ENCODE measurements at regions not wholly inside any gene's neighbourhood (a gene's known extent, or its start where the extent isn't known, plus 50 kb on each side); places are given as distances from the start of the nearest gene placed in this dataset.

DNA sequence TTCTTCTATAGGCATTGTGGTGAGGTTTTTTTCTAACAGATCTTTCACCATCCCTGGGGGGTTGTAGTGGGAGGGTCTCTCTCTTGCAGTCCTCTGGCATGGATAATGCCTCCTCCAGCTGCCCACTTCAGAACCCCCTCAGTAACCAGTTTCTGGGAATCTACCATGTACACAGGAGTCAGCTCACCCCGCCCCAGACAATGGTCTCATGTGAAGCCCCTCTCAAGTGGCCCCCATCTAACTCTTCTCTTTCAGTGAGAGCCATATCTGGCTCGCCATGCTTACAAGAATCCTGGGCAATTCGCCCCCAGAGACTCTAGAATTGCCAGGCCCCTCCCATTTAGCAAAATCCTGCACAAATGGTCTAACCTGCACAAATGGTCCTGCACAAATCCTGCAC is 144.4 kb upstream of the FSTL4 start:
- H3K36me3 Mint-ChIP-seq: no peaks in the 10 kb centered on the region
- peaks cover 0 to 2% of the 10 kb centered on the region in 2 donors for H3K9me3 Mint-ChIP-seq
- H3K4me1 Mint-ChIP-seq: peaks cover 11 to 29% of the 10 kb centered on the region in 2 donors
- ATAC-seq (replicated peaks): no peak
- no peak overlapping the region for H3K4me3 Mint-ChIP-seq
- no peak for DNase-seq
- peaks cover 15 to 17% of the 10 kb centered on the region in 2 donors for H3K27me3 Mint-ChIP-seq
- no peak overlapping the region for H3K27ac Mint-ChIP-seq

GRCh38 chr5:133756036-133756435 is 143.7 kb upstream of the FSTL4 start:
- Mint-ChIP-seq H3K36me3 (no peaks in the 10 kb centered on the region), H3K27me3 (peaks cover 15 to 17% of the 10 kb centered on the region in 2 donors)
- no peak for ATAC-seq (replicated peaks)

GRCh38 chr5:133754575-133755169 is 142.3 kb upstream of the FSTL4 start:
- Mint-ChIP-seq H3K4me3 (no peak overlapping the region), H3K4me1 (peaks cover 5 to 20% of the 10 kb centered on the region in 2 donors), H3K36me3 (no peaks in the 10 kb centered on the region), H3K27me3 (peaks cover 15 to 17% of the 10 kb centered on the region in 2 donors), H3K27ac (no peak overlapping the region), H3K9me3 (peaks cover 0 to 2% of the 10 kb centered on the region in 2 donors)
- ATAC-seq (replicated peaks) (peak; percentile 75 to 77), DNase-seq (peak; percentile 35)

More at GRCh38 chr5:133756036-133756435, 143.7 kb upstream of the FSTL4 start:
- no peak overlapping the region for H3K4me3 Mint-ChIP-seq
- peaks cover 11 to 29% of the 10 kb centered on the region in 2 donors for H3K4me1 Mint-ChIP-seq
- no peak overlapping the region for H3K27ac Mint-ChIP-seq
- peaks cover 0 to 2% of the 10 kb centered on the region in 2 donors for H3K9me3 Mint-ChIP-seq
- no peak for DNase-seq

- peaks cover 15 to 17% of the 10 kb centered on the region in 2 donors for H3K27me3 Mint-ChIP-seq
- no peaks in the 10 kb centered on the region for H3K36me3 Mint-ChIP-seq
- H3K9me3 Mint-ChIP-seq: peaks cover 0 to 2% of the 10 kb centered on the region in 2 donors
- peaks cover 5 to 22% of the 10 kb centered on the region in 2 donors for H3K4me1 Mint-ChIP-seq
- ATAC-seq (replicated peaks) (no peak), DNase-seq (no peak)
- no peak overlapping the region for H3K4me3 Mint-ChIP-seq
- H3K27ac Mint-ChIP-seq: no peak overlapping the region
These were observed 141.5 kb upstream of the FSTL4 start for GRCh38 chr5:133753856-133754255.

DNA sequence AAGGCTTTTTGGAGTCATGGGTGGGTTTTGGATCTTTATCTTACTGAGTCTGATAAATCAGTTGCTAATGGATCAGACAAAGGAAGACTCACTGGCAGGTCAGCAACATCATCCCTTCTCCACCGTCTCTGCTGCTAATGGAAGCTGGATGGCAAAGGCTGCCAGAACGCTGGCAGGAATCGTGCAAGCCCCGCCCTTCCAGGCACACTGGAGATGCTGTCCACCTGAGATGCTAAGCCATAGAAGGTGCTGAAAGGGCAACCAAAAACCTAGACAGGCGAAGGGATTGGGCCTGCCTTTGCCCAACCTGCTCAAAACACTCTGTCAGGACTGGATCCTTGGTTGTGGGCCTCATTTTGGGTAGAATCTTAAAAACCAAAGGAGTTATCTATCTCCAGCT is 139.5 kb upstream of the FSTL4 start:
- DNase-seq (no peak), ATAC-seq (replicated peaks) (no peak)
- Mint-ChIP-seq H3K27ac (no peak overlapping the region), H3K4me3 (no peak overlapping the region), H3K4me1 (peaks cover 5 to 22% of the 10 kb centered on the region in 2 donors), H3K36me3 (no peaks in the 10 kb centered on the region), H3K27me3 (peaks cover 15 to 17% of the 10 kb centered on the region in 2 donors), H3K9me3 (peaks cover 0 to 2% of the 10 kb centered on the region in 2 donors)

- DNase-seq (no peak), ATAC-seq (replicated peaks) (no peak)
- H3K27ac Mint-ChIP-seq: no peak overlapping the region
- peaks cover 5 to 22% of the 10 kb centered on the region in 2 donors for H3K4me1 Mint-ChIP-seq
- H3K4me3 Mint-ChIP-seq: no peak overlapping the region
- H3K9me3 Mint-ChIP-seq: peaks cover 0 to 2% of the 10 kb centered on the region in 2 donors
- H3K36me3 Mint-ChIP-seq: no peaks in the 10 kb centered on the region
- H3K27me3 Mint-ChIP-seq: peaks cover 15 to 17% of the 10 kb centered on the region in 2 donors
These were observed 139.1 kb upstream of the FSTL4 start for GRCh38 chr5:133751421-133751820.

GRCh38 chr5:133750856-133751255 is 138.5 kb upstream of the FSTL4 start:
- Mint-ChIP-seq H3K27ac (no peak overlapping the region), H3K36me3 (no peaks in the 10 kb centered on the region), H3K4me1 (peaks cover 5 to 19% of the 10 kb centered on the region in 2 donors), H3K27me3 (peaks cover 13% of the 10 kb centered on the region in 2 donors), H3K9me3 (peaks cover 0 to 2% of the 10 kb centered on the region in 2 donors), H3K4me3 (no peak overlapping the region)
- no peak for ATAC-seq (replicated peaks)
- DNase-seq: no peak

DNA sequence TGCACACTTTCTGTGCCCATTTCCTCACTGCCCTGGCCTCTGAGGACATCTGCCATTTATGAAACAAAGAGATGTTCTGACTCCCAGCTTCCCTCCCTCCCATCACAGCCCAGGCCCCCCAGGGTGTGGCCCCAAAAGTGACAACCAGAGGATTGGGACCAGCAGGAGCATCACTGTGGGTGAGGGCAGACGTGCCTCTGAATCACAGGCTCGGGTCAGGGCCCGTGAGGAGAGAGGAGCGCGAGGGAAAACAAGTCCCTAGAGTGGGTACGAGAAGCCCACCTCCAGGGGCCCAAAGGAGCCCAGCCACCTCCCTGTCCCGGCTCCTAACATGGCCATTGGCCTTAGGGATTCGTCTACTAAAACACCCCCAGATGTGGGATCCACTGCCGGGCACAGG is 138.0 kb upstream of the FSTL4 start:
- no peak for ATAC-seq (replicated peaks)

DNA sequence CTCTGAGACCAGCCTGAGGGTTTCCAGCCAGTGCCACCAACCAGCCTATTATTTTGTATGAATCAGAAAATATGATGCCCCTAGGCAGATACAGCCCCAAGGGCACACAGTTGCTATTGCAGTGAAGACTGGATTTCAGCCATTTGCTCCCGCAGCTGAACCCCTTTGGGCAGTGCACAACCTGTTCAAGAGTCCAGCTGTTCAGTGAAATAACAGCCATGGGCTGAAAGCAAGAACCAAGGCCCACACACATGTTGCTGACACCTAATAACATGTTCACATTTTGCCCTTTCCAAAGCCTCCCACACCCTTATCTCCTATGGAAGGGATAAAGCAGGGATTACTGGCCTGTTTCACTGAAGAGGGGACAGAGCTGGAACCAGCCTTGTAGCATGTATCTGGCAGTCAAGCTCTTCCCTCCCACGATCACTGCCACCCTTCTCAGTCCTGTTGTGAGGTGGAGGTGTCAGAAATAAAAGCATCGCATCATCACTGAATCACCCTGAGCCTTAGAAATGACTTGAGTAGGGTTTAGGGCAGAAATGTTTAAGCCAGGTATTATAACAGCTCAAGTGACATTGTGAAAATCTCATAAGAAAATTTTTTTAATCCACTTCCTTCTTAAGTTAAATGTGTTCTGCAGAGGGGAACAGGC is 137.1 kb upstream of the FSTL4 start:
- DNase-seq (no peak), ATAC-seq (replicated peaks) (peak; percentile 45 to 72)
- no peaks in the 10 kb centered on the region for H3K9me3 Mint-ChIP-seq
- no peak overlapping the region for H3K27ac Mint-ChIP-seq
- peaks cover 4 to 9% of the 10 kb centered on the region in 2 donors for H3K4me1 Mint-ChIP-seq
- no peaks in the 10 kb centered on the region for H3K27me3 Mint-ChIP-seq
- H3K36me3 Mint-ChIP-seq: no peaks in the 10 kb centered on the region
- H3K4me3 Mint-ChIP-seq: no peak overlapping the region

More for the DNA sequence above, 138.0 kb upstream of the FSTL4 start:
- Mint-ChIP-seq H3K27ac (no peak overlapping the region), H3K36me3 (no peaks in the 10 kb centered on the region), H3K4me3 (no peak overlapping the region), H3K4me1 (peaks cover 5 to 15% of the 10 kb centered on the region in 2 donors), H3K27me3 (peaks cover 8 to 9% of the 10 kb centered on the region in 2 donors), H3K9me3 (peaks cover 0 to 2% of the 10 kb centered on the region in 2 donors)
- DNase-seq: no peak

DNA sequence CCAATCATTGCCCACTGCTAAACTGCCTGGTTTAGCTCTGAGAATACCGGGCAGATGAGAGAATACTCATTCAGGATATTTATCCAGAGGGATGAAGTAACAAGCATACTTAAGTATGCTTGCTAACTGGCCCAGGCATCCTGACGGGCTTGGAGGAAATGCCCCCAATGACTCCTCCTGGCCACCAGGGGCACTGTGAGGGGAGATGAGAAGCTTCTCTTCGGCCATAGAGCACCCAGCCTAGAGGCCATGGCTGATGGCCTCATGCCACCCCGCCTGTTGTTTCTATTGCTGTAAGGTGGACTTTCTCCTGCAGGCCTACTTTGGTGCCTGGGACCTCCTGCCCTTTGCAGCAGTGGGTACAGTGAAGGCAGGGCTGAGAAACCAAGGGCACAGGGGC is 134.5 kb upstream of the FSTL4 start:
- Mint-ChIP-seq H3K9me3 (no peaks in the 10 kb centered on the region), H3K4me3 (no peak overlapping the region), H3K4me1 (peaks cover 21 to 35% of the 10 kb centered on the region in 2 donors), H3K27ac (no peak overlapping the region), H3K36me3 (no peaks in the 10 kb centered on the region), H3K27me3 (no peaks in the 10 kb centered on the region)
- ATAC-seq (replicated peaks) (no peak), DNase-seq (no peak)

DNA sequence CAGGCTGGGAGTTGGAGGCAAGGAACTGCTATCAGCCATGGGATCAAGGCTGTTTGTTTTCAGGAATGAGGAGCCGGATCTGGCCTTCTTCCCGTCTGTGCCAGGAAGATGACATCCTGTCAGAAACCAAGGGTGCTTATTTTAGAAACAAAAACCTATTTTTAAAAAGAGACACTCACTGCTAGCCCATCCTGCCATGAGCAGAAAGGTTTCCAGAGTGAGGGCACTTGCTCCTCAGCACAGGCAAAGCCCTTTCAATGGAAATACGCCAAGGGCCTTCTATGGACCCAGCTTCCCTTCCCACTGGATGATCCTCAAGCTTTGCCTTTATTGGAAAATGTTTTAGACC is 132.6 kb upstream of the FSTL4 start:
- H3K27me3 Mint-ChIP-seq: no peaks in the 10 kb centered on the region
- DNase-seq (no peak), ATAC-seq (replicated peaks) (no peak)
- peaks cover 27 to 48% of the 10 kb centered on the region in 2 donors for H3K4me1 Mint-ChIP-seq
- H3K36me3 Mint-ChIP-seq: no peaks in the 10 kb centered on the region
- no peaks in the 10 kb centered on the region for H3K9me3 Mint-ChIP-seq
- H3K4me3 Mint-ChIP-seq: no peak overlapping the region
- peak overlapping the region; percentile 93 for H3K27ac Mint-ChIP-seq

DNA sequence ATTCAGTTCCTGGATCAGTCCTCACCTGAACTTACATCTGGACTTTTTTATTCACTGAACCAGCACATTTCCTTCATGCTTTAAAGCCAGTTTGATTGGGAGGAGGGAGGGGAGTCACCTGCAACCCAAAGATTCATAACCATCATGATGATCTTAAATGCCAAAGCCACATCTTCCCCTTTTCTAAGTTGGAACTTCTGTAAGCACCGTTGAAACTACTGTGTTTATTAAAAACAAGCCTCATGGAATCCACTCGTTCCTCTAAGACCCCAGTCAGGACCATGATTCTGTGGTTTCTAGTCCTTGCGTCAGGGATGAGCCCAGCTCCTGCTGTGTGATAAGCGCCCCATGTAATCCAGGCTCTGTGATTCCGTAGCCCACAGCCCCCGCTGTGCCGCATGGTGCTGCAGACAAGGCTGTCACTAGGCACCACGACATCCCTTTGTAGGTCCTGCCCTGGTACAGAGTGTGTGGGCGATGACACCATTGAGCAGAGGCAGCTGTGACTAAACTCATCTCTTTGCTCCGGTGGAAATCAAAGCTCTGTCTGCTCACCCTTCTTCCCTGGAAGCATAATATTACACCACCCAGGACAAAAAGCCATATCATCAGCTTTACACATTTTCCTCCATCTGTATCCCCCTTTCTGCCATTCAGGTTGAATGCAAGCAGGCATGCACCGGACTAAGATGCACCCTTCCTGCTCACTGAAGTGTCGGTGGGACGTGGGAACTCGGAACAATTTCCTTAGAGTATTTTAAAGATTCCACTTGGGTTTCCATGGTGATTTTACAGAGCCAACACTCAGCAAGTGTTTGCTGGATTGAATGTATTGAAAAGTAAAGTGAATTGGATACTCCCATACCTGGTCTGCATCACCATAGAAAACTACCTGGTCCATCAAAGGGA is 132.0 kb upstream of the FSTL4 start:
- H3K27me3 Mint-ChIP-seq: no peaks in the 10 kb centered on the region
- peak; percentile 70 for DNase-seq
- peak overlapping the region in 1 of 2 donors; percentile 61 for H3K4me3 Mint-ChIP-seq
- peak; percentile 62 for ATAC-seq (replicated peaks)
- no peaks in the 10 kb centered on the region for H3K9me3 Mint-ChIP-seq
- H3K27ac Mint-ChIP-seq: peak overlapping the region; percentile 93
- peaks cover 27 to 42% of the 10 kb centered on the region in 2 donors for H3K4me1 Mint-ChIP-seq
- H3K36me3 Mint-ChIP-seq: no peaks in the 10 kb centered on the region

- Mint-ChIP-seq H3K27me3 (no peaks in the 10 kb centered on the region), H3K36me3 (no peaks in the 10 kb centered on the region), H3K9me3 (no peaks in the 10 kb centered on the region), H3K4me1 (peaks cover 27 to 42% of the 10 kb centered on the region in 2 donors), H3K4me3 (peak overlapping the region; percentile 64 to 72), H3K27ac (peak overlapping the region; percentile 97)
- peak; percentile 69 for DNase-seq
- peak; percentile 85 to 87 for ATAC-seq (replicated peaks)
These were observed 130.2 kb upstream of the FSTL4 start for GRCh38 chr5:133742431-133742988.

GRCh38 chr5:133741818-133742355 is 129.5 kb upstream of the FSTL4 start:
- H3K4me3 Mint-ChIP-seq: no peak overlapping the region
- H3K27me3 Mint-ChIP-seq: no peaks in the 10 kb centered on the region
- peak; percentile 20 for DNase-seq
- peak; percentile 21 to 30 for ATAC-seq (replicated peaks)
- H3K9me3 Mint-ChIP-seq: no peaks in the 10 kb centered on the region
- peaks cover 27 to 42% of the 10 kb centered on the region in 2 donors for H3K4me1 Mint-ChIP-seq
- peak overlapping the region; percentile 97 for H3K27ac Mint-ChIP-seq
- no peaks in the 10 kb centered on the region for H3K36me3 Mint-ChIP-seq
